PC-3 (cell line): ENCODE measurements at regions not wholly inside any gene's neighbourhood (a gene's known extent, or its start where the extent isn't known, plus 50 kb on each side); places are given as distances from the start of the nearest gene placed in this dataset.

Experiments used
- ATAC-seq: fragments of 200-7000 bp; cut with Tn5 transposase; 2 replicates; pipeline ENCODE4 v1.9.1; 2020; ENCODE audit warnings: mild to moderate bottlenecking, moderate library complexity
- BruUV-seq: library from RNA; stranded (reverse); fragments of 400-500 nt; replicated peaks from 2 replicates; lab custom pipeline; 2021; lab: Mats Ljungman, UMichigan
- CTCF ChIA-PET: fragments of 300-600 bp; sonication (Branson Sonifier 250); formaldehyde crosslinking; loops from one replicate; lab custom pipeline; 2022; ENCODE audit warnings: antibody characterized with exemption; lab: Charles Lee
- POLR2A ChIA-PET: fragments of 300-600 bp; sonication (Branson Sonifier 250); formaldehyde crosslinking; loops from one replicate; lab custom pipeline; 2022; ENCODE audit warnings: antibody characterized with exemption; ENCODE audit not compliant: unreplicated experiment; lab: Charles Lee
- DNase-seq: peaks from one replicate; pipeline ENCODE4 v3.0.0-alpha.2; 2015
- H2AFZ ChIP-seq: fragments of 300-600 bp; sonication (generic); 2 replicates; pipeline ENCODE4 v1.6.0; 2016; ENCODE audit warnings: antibody characterized with exemption, low read length
- H3F3A ChIP-seq: fragments of 300-600 bp; sonication (generic); one replicate; pipeline ENCODE4 v1.6.0; 2017; ENCODE audit warnings: antibody characterized with exemption, low read length, control low read depth, mild to moderate bottlenecking; ENCODE audit not compliant: unreplicated experiment
- H3K27ac ChIP-seq: fragments of 300-600 bp; sonication (generic); 2 replicates; pipeline ENCODE4 v1.5.1; 2016; ENCODE audit warnings: mild to moderate bottlenecking, low read length
- H3K27me3 ChIP-seq: fragments of 300-600 bp; sonication (generic); 2 replicates; pipeline ENCODE4 v1.6.1; 2016; ENCODE audit warnings: low read length, mixed read lengths
- H3K36me3 ChIP-seq: fragments of 300-600 bp; sonication (generic); 2 replicates; pipeline ENCODE4 v1.6.1; 2016; ENCODE audit warnings: low read depth, mixed run types, low read length, mixed read lengths
- H3K4me1 ChIP-seq: fragments of 300-600 bp; sonication (generic); 2 replicates; pipeline ENCODE4 v1.5.1; 2016; ENCODE audit warnings: low read length; ENCODE audit not compliant: insufficient read depth
- H3K4me2 ChIP-seq: fragments of 300-600 bp; sonication (generic); 2 replicates; pipeline ENCODE4 v1.6.0; 2016; ENCODE audit warnings: low read length
- H3K4me3 ChIP-seq: fragments of 300-600 bp; sonication (generic); 2 replicates; pipeline ENCODE4 v1.5.1; 2016; ENCODE audit warnings: mild to moderate bottlenecking, low read length, mixed read lengths
- H3K79me2 ChIP-seq: fragments of 300-600 bp; sonication (generic); 2 replicates; pipeline ENCODE4 v1.6.1; 2017; ENCODE audit warnings: low read length, mixed read lengths
- H3K9ac ChIP-seq: fragments of 300-600 bp; sonication (generic); 2 replicates; pipeline ENCODE4 v1.6.0; 2016; ENCODE audit warnings: mild to moderate bottlenecking, low read length
- H3K9me2 ChIP-seq: fragments of 300-600 bp; sonication (generic); replicated peaks from 2 replicates; pipeline ENCODE4 v1.6.1; 2016; ENCODE audit warnings: mixed run types, low read length, mixed read lengths
- H3K9me3 ChIP-seq: fragments of 300-600 bp; sonication (generic); 2 replicates; pipeline ENCODE4 v1.6.1; 2016; ENCODE audit warnings: low read length, mixed read lengths
- H4K20me1 ChIP-seq: fragments of 300-600 bp; sonication (generic); 2 replicates; pipeline ENCODE4 v1.6.1; 2016; ENCODE audit warnings: low read length, mixed read lengths
- EZH2 ChIP-seq: fragments of 300-600 bp; sonication (generic); IDR thresholded peaks from one replicate; pipeline ENCODE4 v1.6.1; 2017; ENCODE audit warnings: antibody characterized with exemption, mild to moderate bottlenecking, low read length; ENCODE audit not compliant: unreplicated experiment
- EZH2phosphoT487 ChIP-seq: fragments of 300-600 bp; sonication (generic); IDR thresholded peaks from 2 replicates; pipeline ENCODE4 v1.6.1; 2018; ENCODE audit warnings: mild to moderate bottlenecking, antibody characterized with exemption, low read length, borderline replicate concordance
- intact Hi-C: fragments of 100-400 bp; cut with micrococcal nuclease; formaldehyde crosslinking; loops from 2 replicates; pipeline ENCODE4 v1.9.0; 2023
- TF ChIP-seq, protein P1 (sequence below): fragments of 300-600 bp; sonication (generic); conservative IDR thresholded peaks from 2 replicates; pipeline ENCODE4 v1.5.1; 2017; ENCODE audit warnings: antibody characterized with exemption, low read depth, mild to moderate bottlenecking, low read length

DNA sequence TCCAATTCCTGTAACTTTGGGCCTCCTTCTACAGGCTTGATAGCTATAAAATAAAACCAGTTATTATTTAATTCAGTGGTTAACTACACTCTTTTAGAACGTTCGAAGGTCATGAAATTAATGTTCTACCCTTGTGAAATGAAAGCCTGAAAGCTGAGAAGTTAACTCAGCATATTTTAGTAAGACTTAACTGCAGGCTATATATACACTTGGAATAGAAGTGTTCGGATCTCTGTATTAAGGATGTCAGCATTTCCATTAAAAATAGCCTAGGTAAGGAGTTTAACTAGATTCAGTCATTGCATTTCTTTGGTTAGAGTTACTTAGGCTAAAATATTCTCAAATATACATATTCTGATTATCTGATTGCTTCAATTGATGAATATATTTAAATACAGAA is 229.2 kb downstream of the MRPS30 start:
- Histone ChIP-seq H3F3A (no peaks in the 10 kb centered on the region), H3K9me2 (no peaks in the 10 kb centered on the region), H3K27ac (no peak overlapping the region), H3K9ac (no peak overlapping the region), H3K4me2 (no peak overlapping the region), H4K20me1 (no peaks in the 10 kb centered on the region), H3K36me3 (no peaks in the 10 kb centered on the region), H3K4me1 (no peaks in the 10 kb centered on the region), H3K79me2 (no peaks in the 10 kb centered on the region), H3K4me3 (no peak overlapping the region), H3K9me3 (no peaks in the 10 kb centered on the region), H2AFZ (no peak overlapping the region), H3K27me3 (no peaks in the 10 kb centered on the region)
- DNase-seq, result no peak
- BruUV-seq, result no TSS peak
- TF ChIP-seq EZH2phosphoT487, result no peak
- TF ChIP-seq, protein P1, sequence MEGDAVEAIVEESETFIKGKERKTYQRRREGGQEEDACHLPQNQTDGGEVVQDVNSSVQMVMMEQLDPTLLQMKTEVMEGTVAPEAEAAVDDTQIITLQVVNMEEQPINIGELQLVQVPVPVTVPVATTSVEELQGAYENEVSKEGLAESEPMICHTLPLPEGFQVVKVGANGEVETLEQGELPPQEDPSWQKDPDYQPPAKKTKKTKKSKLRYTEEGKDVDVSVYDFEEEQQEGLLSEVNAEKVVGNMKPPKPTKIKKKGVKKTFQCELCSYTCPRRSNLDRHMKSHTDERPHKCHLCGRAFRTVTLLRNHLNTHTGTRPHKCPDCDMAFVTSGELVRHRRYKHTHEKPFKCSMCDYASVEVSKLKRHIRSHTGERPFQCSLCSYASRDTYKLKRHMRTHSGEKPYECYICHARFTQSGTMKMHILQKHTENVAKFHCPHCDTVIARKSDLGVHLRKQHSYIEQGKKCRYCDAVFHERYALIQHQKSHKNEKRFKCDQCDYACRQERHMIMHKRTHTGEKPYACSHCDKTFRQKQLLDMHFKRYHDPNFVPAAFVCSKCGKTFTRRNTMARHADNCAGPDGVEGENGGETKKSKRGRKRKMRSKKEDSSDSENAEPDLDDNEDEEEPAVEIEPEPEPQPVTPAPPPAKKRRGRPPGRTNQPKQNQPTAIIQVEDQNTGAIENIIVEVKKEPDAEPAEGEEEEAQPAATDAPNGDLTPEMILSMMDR, result no peak
- no peak for TF ChIP-seq EZH2
- no peak for ATAC-seq
- ChIA-PET CTCF (interaction anchor here (0.6 to 1.1 kb wide), 6 partner anchors 41 to 825 kb away, joined by 3 to 8 read pairs (median 3); no protein-coding TSS in a partner anchor), POLR2A (no interaction called here)
- intact Hi-C loops, result loop anchor here (1.0 to 5.0 kb wide), 5 partner anchors 86 to 737 kb away; no protein-coding TSS in a partner anchor

DNA sequence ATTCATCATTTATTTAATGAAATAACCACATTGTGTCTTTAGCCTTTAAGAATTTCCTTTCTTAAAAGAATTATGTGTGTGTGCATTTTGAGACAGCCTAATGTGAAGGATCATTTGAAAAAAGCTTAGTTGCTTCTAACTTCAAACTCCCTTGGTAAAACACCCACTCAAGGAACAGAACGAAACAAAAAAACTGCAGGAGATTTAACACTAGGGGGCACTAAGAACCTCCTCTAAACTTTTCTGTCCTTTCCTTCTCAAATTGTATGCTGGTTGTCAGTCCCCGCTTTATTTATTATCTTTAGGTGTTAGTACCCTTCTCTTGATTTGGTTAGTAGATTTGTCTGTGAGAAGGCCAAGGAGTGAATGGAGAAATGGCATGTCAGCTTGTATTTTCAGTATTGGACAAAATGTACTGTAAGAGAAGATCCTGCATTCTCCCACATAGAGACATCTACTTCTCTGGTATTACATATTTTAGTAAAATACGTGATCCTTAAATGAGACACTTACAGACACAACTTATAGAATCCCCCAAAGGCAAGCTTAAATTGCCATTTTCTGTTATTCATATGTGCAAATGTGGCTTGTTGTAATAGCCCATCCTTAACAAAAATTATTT is 229.7 kb downstream of the MRPS30 start:
- intact Hi-C loops, result loop anchor here (1.0 to 5.0 kb wide), 5 partner anchors 86 to 736 kb away; no protein-coding TSS in a partner anchor
- Histone ChIP-seq H2AFZ (no peak overlapping the region), H3K9me3 (no peaks in the 10 kb centered on the region), H3K9ac (no peak overlapping the region), H3K4me1 (no peaks in the 10 kb centered on the region), H3K36me3 (no peaks in the 10 kb centered on the region), H3K4me2 (no peak overlapping the region), H3K27me3 (no peaks in the 10 kb centered on the region), H3K9me2 (no peaks in the 10 kb centered on the region), H3F3A (no peaks in the 10 kb centered on the region), H4K20me1 (no peaks in the 10 kb centered on the region), H3K79me2 (no peaks in the 10 kb centered on the region), H3K4me3 (no peak overlapping the region), H3K27ac (no peak overlapping the region)
- DNase-seq (peak; percentile 71), ATAC-seq (peak; percentile 67)
- ChIA-PET POLR2A (no interaction called here), CTCF (interaction anchor here (0.6 to 1.1 kb wide), 5 partner anchors 41 to 825 kb away, joined by 3 to 8 read pairs (median 3); no protein-coding TSS in a partner anchor)
- TF ChIP-seq EZH2phosphoT487, result no peak
- TF ChIP-seq, protein P1, result peak; percentile 85
- BruUV-seq, result no TSS peak

DNA sequence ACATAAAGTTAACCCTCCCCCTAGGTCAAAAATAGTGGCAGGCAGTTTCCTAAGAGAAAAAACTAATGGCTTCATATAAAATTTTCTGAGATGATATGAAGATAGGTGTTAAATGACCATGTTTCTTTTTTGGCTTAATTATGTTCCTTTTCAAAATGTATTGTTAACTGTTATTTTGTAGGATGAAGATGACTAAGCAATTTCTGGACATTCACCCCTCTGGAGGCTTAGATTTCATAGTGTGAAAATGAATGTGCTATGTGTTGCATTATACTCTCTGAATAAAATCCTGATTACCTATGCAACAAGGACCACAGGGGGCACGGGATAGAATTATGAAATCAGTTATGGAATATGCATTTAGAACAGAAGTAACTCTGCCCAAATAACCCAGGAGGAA is 233.5 kb downstream of the MRPS30 start:
- DNase-seq (no peak), ATAC-seq (no peak)
- Histone ChIP-seq H3K36me3 (no peaks in the 10 kb centered on the region), H3K27ac (no peak overlapping the region), H3K4me2 (no peak overlapping the region), H3K9me2 (no peaks in the 10 kb centered on the region), H4K20me1 (no peaks in the 10 kb centered on the region), H3K27me3 (no peaks in the 10 kb centered on the region), H2AFZ (no peak overlapping the region), H3K9me3 (no peaks in the 10 kb centered on the region), H3F3A (no peaks in the 10 kb centered on the region), H3K9ac (no peak overlapping the region), H3K4me3 (no peak overlapping the region), H3K4me1 (no peaks in the 10 kb centered on the region), H3K79me2 (no peaks in the 10 kb centered on the region)
- no TSS peak for BruUV-seq
- intact Hi-C loops, result no loop called here
- TF ChIP-seq EZH2 (no peak), EZH2phosphoT487 (no peak)
- TF ChIP-seq, protein P1, result no peak
- POLR2A ChIA-PET, result no interaction called here
- CTCF ChIA-PET, result no interaction called here
